Activated T-cell treated with anti-CD3 and anti-CD28 coated beads for 4 hours (primary cell): ENCODE measurements at regions not wholly inside any gene's neighbourhood (a gene's known extent, or its start where the extent isn't known, plus 50 kb on each side); places are given as distances from the start of the nearest gene placed in this dataset.
"Not testable (repeated sequence)": the region's sequence is repeated elsewhere in the genome, so short reads cannot be mapped to it uniquely, and the experiment has no call there.

Experiments
- DNase-seq: peaks from one replicate; pipeline ENCODE4 v3.0.0-alpha.2; 2020

DNA sequence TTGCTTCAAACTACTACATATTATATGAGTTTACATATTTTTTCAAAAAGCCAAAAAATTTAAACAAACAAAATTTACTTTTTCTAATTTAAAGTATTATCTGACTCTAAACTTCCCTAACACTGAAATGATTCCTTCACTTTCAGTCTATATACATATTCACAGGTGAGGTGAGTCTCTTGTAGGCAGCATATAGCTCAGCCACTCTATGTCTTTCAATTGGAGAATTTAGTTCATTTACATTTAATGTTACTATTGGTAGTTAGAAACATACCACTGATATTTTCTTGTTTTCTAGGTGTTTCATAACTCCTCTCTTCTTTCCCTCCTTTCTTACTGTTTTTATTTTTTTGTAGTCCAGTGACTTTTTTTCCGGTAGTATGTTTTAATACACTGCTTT, 387.1 kb downstream of the MRPL39 start:
- no peak for DNase-seq

DNA sequence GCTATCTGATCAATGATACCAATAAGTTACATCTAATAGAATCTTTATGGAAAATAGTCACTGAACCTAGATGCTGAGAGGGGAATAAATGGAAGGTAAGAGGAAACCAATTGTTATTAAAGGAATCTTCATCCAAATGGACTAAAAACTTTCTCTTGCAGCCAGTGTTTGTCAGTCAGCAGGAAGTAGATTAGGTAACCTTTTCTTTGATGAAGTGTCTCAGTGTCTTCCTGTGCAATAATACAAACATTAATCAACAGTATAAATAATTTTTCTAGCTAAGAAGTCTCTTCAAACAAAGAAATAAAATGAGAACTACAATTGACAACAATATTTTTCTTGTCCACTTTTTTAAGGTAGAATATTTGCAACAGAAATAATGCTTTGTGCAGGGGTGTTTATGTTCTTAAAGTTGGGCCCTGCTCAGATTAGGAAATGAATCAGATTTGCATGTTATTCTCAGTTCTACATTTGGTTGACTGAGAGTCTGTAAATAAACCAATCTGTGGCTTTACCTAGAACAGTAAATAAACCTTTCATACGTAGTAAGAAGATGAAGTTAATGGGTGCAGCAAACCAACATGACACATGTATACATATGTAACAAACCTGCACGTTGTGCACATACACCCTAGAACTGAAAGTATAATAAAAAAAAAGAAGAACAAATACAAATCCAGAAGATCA, 391.4 kb downstream of the MRPL39 start:
- no peak for DNase-seq

DNA sequence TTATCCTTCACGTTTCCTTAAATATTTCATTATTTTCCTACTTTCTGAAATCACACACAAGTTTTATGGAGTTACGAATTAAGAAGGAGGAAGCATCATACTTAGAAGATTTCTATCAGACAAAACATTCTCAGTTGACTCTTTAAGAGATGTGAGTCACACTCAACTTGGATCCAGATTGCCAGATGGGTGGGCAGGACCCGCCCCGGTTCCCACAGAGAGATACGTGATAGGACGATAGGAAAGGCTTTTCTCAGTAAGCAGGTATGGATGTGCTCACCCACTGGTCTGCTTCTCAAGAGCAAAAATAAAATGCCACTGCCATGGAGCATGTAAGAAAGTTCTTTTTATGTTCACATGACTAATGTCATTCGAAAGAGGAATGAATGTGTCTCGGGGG, 392.6 kb downstream of the MRPL39 start:
- no peak for DNase-seq

DNA sequence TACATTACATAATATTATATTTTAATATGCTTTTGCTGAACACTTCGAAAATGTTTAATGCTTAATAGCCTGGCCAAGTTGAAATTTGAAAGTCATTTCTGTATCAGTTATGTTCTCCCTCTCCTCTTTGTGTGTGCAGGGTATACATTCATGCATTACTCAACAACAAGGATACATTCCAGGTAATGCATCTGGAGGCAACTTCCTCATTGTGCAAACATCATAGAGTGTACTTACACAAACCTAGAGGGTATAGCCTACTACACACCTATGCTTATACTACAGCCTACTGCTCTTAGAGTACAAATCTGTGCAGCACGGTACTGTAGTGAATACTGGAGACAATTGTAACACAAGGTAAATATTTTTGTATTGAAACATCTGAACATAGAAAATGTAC, 407.3 kb downstream of the MRPL39 start:
- DNase-seq = no peak

GRCh38 chr21:25191141-25191540, 416.1 kb downstream of the MRPL39 start:
- DNase-seq = no peak

DNA sequence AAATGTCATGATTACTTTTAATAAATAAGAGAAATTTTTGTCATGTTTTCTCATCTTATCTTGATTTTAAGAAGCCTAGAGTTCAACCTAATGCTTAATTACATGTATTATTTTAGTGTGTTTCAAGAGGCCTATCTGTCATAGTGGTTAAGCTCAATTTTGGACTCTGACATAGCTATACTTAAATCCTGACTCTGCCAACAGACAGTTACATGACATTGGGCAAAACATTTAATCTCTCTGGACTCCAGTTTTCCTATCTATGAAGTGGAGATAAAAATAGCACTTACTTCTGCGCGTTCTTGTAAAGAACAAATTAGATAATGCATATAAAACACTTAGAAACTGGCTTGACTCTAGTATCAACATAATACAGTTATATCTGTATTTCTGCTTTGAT, 417.8 kb downstream of the MRPL39 start:
- no peak for DNase-seq

DNA sequence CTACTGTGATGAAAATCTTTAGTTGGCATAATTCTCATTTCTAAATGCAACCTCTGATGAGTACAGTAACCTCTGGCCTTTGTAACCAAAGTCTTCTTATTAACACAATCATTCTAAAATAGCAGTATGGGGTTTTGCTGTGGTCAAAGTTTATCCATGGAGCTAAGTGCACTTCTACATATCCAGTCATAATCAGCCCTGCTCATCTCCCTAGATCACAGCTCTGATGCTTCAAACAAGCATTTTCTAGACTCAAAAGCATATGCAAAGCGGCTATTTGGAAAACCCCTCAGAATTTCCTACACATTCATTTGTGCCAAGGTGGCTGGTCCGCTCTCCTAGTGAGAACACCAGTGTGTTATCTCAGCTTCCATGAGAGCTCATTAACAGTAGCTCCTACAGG, 418.6 kb downstream of the MRPL39 start:
- no peak for DNase-seq

DNA sequence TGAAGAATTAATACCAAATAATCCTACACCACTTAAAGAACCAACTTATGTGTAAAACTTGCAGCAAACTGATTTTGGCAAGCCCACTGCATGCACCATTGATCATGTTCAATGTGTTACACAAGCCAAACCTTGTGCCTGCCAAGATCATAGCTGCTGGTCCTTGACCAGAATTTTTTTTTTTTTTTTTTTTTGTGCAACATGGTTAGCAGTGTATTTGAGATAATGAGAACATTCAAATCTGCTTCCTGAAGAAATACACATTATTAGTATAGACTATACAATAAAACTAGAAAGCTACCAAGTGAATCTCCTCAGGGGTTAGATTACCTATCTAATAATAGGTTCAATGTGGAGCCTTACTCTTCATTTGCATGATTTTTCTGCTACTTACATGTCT, 421.0 kb downstream of the MRPL39 start:
- no peak for DNase-seq

- no peak for DNase-seq
Observed at GRCh38 chr21:25183577-25183976, 423.7 kb downstream of the MRPL39 start.

DNA sequence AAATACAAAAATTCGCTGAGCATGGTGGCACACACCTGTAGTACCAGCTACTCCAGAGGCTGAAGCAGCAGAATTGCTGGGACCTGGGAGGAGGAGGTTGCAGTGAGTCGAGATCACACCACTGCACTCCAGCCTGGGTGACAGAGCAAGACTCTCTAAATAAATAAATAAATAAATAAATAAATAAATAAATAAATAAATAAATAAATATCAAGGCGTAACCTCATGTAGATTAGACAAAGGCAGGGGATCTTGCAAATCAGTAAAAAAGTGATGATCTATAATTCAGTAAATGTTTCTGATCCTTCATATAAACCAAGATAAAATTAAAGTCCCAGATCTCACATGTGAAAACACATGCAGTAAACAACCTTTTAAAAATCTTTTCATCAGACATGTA, 425.6 kb downstream of the MRPL39 start:
- DNase-seq = not testable (repeated sequence)

- DNase-seq = no peak
Observed at GRCh38 chr21:25179116-25179515, 428.2 kb downstream of the MRPL39 start.

GRCh38 chr21:25176637-25177412, 430.5 kb downstream of the MRPL39 start:
- DNase-seq = no peak

GRCh38 chr21:25175938-25176337, 431.3 kb downstream of the MRPL39 start:
- no peak for DNase-seq

DNA sequence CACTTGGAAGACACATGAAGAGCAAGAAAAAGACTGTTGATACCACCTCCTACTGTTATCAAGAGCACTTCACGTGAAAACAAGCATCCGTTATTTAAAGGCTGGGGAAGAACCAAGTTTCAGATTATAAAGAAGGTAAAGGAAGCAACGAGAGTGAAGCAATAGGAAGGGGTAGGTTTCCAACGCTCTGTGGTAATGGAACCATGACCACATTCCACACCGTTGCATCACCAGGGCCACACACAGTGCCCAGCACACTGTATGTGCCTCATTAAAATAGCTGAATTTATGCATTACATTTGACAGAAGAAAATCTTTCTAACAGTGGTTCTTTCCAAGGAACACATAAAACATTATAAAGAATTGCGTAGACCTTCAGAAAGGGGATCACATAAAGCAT, 435.8 kb downstream of the MRPL39 start:
- DNase-seq = no peak

- DNase-seq = no peak
Observed at GRCh38 chr21:25170681-25171080, 436.6 kb downstream of the MRPL39 start.

DNA sequence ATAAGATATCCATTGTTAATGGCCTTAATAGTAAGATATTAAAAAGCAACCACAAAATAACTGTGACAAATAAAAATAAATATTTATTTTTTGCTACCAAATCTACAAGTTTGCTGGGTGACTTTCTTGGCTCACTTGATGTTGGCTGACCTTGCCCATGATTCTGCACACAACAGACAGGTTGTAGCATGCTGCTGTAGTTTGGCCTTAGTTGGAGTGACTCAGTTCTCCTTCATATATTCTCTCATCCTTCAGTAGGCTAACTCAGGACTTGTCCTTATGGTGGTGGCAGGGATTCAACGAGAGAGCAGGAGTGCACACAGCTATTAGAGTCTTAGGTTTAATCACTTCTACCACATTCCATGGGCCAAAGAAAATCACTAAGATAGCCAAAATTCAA, 437.9 kb downstream of the MRPL39 start:
- DNase-seq = no peak

GRCh38 chr21:25166904-25167303, 440.4 kb downstream of the MRPL39 start:
- DNase-seq = not testable (repeated sequence)

DNA sequence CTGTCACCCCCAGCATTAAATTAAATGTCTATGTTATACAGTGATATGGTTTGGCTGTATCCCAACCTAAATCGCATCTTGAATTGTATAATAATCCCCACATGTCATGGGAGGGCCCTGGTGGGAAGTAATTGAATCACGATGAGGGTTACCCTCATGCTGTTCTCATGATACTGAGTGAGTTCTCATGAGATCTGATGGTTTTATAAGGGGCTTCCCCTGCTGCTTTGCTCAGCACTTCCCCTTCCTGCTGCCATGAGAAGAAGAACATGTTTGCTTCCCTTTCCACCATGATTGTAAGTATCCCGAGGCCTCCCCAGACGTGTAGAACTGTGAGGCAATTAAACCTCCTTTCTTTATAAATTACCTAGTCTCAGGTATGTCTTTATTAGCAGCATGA, 445.7 kb downstream of the MRPL39 start:
- DNase-seq = no peak

DNA sequence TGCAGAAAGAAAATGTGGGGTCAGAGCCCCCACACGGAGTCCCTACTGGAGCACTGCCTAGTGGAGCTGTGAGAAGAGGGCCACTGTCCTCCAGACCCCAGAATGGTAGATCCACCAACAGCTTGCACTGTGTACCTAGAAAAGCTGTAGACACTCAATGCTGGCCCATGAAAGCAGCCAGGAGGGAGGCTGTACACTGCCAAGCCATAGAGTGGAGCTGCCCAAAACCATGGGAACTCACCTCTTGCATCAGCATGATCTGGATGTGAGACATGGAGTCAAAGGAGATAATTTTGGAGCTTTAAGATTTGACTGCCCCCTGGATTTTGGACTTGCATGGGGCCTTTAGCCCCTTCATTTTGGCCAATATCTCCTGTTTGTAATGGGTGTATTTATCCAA, 452.3 kb downstream of the MRPL39 start:
- DNase-seq = not testable (repeated sequence)

DNA sequence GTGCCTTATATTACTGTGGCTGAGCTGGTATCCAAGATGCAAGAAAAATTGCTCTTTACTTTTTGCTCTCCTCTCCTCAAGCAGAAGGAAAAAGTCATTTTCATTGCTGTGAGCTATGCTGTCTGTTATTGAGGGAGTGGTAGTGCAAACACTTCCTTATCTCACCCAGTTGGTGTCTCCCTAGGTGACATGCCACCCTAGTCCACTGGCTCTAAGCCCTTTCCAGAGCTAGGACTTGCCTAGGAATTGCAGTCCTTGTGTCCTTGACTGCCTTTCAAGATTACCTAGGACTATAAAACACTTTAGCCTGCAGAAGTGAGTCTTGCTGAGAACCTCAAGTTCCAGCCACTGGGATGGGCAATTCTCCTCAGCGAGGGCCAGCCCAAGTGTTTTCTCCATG, 458.3 kb downstream of the MRPL39 start:
- no peak for DNase-seq

GRCh38 chr21:25139414-25139813, 467.9 kb downstream of the MRPL39 start:
- no peak for DNase-seq

GRCh38 chr21:25133939-25134338, 473.3 kb downstream of the MRPL39 start:
- DNase-seq = no peak

DNA sequence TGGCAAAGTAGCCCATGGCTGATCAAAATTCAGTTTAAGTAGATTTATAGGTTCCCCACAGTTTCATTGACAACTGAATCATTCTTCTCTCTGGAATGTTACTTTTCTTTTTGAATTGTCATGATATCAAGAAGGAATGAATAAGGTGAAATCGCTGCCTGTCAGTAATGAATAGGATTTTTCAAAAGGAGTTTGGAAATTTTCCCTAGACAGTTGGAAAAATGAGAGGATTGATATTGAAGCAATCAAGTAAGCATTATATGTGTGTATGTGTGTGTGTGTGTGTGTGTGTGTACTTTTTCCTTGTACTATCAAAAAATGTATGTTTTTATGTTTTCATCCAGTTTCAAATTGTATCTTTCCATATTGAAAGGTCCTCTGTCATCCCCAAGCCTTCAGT, 479.5 kb downstream of the MRPL39 start:
- no peak for DNase-seq

- DNase-seq = no peak
Observed at GRCh38 chr21:25127007-25127406, 480.3 kb downstream of the MRPL39 start.

- DNase-seq = no peak
Observed at GRCh38 chr21:25126564-25126963, 480.7 kb downstream of the MRPL39 start.
